ENCODE measurements at regions not wholly inside any gene's neighbourhood (a gene's known extent, or its start where the extent isn't known, plus 50 kb on each side); places are given as distances from the start of the nearest gene placed in this dataset.

DNA sequence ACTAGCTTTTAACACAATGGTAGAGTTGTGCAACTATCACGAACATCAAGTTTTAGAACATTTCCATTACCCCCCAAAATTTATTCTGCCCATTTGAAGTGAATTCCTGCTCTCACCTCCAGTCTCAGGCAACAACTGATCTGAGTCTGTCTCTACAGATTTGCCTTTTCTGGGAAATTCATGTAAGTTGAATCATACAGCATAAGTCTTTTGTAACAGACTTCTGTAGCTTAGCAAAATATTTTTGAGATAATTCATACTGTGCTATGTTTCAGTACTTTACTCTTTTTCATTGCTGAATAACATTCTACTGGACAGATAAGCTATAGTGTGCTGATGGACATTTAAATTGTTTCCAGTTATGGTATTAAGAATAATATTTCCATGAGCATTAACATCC is 447.3 kb upstream of the GJE1 start:
- no peak for DNase-seq (ENCODE audit: low read depth in 1 of 2, low spot score in 1 of 2)

DNA sequence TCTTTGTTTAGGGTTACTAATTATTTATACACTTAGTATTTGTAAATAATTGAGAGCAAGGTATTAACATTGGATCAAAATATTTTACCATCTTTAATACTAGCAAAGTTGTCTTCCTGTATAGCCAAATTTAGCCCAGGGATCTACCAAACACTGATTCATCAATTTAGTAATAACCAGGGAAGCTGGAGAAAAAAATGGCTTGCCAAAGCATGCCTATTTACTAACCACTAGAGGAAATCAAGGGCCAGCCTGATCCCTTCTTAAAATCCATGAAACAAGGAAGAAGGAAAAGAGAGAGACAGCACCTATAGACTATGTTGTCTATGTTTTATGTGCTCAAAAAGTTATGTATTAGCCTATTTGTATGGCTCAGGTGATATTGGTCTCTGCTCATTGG is 450.3 kb upstream of the GJE1 start:
- DNase-seq (ENCODE audit: low read depth in 1 of 2, low spot score in 1 of 2), result no peak

DNA sequence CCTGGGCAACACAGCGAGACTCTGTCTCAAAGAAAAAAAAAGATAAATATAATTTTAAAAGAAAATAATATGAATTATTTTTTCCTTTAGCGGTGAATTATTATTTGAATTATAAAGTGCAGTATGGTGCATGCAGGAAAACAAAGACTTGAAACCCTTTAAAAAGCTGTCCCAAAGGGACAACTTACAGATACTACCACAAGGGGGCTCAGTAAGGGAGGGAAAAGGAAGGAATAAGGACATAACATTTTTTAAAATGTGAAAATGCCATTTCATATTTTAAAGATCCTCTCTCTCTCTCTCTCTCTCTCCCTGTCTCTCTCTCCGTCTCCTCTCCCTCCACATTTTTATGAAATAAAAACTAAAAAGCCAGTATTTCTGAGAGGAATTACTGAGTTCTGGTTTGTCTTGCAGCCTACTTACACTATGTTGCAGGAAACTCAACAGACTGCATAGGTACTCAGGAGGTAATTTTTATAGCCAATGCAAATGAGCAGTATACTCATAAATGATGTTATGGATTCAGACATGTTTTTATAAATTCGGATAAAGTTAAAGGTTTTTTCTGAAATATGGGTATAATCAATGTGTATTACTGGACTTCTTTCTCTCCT is 455.0 kb upstream of the GJE1 start:
- no peak for DNase-seq (ENCODE audit: low read depth in 1 of 2, low spot score in 1 of 2)

DNA sequence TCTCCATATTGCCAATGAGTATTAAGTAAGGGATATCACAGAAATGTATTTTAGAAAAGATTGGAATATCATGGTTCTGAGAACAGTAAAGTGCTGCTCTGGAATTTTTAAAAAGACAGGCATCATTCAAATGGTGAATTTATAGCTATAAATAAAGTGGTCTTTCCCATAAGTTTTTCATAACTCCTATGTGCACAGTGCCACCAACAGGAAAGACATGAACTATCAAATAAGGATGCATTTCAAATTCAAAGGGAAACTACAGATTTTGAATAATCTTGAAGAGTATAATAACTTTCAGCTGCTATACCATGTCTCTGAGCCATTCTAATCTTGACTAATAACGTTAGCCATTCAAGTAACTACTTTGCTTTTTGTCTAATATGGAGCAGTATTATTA is 456.8 kb upstream of the GJE1 start:
- no peak for DNase-seq (ENCODE audit: low read depth in 1 of 2, low spot score in 1 of 2)

DNA sequence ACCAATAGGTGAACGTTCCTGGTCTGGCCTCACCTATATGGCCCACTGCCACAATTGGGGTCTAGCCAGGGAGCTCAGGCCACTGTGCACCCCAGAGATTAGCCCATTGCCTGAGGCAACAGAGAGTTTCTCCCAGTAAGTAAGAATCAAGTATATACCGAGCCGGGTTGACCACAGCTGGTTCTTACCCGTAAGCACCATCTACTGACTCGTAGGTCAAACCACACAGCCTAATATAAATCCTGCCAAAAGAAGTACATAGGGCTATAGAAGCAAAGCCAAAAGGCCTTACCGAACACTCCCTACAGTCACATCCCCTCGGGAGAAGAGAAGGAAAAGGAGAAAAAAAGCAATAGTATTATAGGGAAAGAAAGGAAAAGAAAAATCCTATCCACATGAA is 463.6 kb upstream of the GJE1 start:
- no peak for DNase-seq (ENCODE audit: low read depth in 1 of 2, low spot score in 1 of 2)

DNA sequence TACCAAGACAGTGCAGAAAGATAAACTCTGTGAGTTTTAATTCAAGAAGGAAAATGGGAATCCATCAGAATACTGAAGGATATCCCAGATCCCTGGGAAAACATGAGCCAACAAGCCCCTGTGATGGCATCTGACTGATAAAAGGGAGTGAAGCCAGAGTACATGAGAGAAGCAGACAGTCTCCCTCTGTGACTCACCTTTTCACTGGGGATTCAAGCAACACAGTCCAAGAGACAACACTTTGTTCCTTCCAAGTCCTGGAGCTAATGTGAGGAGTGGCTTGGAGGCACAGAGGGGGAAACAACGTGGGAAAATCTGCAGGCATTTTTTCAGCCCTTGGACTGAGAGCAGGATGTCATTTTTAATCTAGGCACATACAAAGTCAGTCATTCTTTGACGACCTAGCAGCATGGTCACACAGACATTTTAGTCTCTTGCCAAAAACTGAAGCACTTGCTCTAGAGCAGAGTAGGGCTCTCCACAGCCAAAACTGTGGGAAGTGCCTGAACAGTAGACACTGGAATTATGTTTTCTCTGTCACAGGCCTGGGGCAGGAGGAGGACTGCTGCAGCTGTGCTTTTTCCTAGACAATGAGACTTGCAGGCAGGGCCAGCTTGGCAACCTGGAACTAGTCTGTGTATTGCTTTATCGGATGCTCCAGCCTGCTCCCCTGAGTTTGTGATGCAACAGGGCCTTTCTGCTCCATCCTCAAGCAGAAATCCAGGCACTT is 465.0 kb upstream of the GJE1 start:
- no peak for DNase-seq (ENCODE audit: low read depth in 1 of 2, low spot score in 1 of 2)

DNA sequence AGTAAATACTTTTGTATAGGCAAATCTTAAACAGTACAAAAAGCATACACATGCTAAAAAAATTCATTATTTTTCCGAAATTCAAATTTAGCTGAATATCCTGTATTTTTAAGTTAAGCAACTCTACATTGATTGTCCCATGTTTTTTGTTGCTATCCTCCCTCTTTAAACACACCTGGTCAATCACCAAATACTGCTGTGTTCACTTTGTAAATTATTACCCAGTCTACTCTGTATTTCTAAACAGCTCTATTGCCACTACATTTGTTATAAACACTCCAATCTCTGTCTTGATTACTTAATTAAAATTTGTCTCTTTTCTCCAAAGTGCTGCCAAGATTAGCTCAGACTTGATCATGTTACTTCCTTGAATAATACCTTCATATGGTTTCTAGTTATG is 466.5 kb upstream of the GJE1 start:
- DNase-seq (ENCODE audit: low read depth in 1 of 2, low spot score in 1 of 2), result no peak

DNA sequence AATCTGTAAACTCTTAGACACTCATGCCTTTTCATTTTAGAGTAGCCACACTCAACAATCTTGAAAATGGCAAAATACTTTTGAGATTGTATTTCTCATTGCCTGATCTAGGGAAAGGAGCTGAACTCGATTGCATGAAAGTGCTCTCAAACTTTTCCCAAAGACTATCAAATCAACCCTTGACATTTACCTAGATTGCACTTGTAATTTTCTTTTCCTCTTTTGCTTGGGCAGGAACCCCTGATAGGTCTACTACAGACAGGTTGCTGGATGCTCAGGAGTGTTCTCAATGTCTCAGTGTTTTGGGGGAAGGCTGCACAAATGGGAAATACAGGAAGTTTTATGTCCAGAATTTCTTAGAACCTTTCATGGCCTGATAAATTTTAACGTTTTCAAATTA is 468.0 kb upstream of the GJE1 start:
- no peak for DNase-seq (ENCODE audit: low read depth in 1 of 2, low spot score in 1 of 2)

DNA sequence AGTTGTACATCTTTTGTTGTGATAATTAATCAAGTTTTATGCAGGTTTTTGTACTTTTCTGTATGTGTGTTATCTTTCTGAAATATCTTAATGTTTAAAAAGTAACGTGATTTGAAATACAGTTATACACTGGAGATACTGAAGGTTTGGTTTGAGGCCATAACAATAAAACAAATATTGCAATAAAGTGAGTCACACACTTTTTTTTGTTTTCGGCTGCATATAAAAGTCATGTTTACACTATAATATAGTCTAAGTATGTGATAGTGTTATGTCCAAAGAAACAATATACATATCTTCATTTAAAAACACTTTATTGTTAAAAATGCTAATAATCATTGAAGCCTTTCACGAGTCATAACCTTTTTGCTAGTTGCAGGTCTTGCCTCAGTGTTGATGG is 473.1 kb upstream of the GJE1 start:
- DNase-seq (ENCODE audit: low read depth in 1 of 2, low spot score in 1 of 2), result no peak

DNA sequence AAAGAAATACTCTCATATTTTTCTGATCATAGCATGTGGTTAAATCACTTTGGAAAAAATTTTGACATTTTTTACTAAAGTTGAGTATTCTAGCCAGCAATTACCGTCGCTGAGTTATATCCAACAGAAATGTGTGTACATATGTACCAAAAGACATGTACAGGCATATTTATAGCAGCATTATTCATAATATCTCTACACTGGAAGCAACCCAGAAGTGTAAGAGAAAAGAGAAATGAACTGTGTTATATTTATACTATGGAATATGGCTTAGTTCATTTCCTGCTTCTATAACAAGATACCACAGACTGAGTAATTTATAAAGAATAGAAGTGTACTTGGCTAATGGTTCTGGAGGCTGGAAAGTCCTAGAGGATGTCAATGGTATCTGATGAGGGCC is 474.0 kb upstream of the GJE1 start:
- DNase-seq (ENCODE audit: low read depth in 1 of 2, low spot score in 1 of 2), result no peak

DNA sequence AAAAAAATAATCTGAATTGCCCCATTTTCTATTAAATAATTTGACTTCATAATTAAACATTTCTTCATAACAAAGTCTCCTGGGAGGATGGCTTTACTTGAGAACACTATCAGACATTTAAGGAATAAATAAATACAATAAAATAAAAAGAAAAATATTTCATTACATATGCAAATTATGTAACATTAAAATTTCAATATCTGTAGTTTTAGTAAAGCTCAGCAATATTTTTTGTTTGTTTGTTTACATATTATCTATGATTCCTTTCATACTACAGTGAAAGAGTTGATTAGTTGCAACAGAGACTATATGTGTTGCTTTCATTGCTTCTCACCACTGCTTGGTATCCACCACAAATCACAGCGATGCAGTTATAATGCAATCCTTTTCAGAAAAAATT is 474.9 kb upstream of the GJE1 start:
- DNase-seq (ENCODE audit: low read depth in 1 of 2, low spot score in 1 of 2), result no peak

DNA sequence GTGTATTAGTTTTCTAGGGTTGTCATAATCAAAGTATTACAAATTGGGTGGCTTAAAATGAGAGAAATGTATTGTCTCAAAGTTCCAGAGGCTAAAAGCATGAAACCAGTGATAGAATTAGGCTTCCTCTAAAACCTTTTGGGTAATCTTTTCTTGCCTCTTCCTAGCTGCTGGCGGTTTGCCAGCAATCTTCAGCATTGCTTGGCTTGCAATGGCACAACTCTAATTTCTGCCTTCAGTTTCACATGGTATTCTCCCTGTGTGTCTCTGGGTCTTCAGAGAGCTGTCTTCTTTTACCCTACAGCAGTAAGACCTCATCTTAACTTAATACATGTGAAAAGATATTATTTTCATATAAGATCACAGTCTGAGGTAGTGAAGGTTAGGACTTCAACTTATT is 479.1 kb upstream of the GJE1 start:
- DNase-seq (ENCODE audit: low read depth in 1 of 2, low spot score in 1 of 2), result no peak

DNA sequence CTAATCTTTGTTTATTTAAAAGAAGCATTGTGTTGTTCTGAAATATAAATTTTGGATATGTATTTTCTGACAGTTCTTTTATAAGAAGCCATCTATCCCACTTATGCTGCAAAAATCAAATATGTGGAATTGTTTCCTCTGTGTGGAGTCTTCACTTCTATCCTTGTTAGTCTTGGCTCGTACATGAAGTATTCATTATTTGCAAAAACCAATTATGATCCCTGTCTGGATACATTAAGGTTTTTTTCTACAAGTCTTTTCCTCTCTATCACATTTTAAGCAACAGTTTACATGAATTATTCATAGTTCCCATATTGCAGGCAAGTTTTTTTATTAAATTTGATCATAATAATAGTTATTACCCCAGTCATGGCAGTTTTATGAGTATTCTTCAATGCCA is 490.8 kb upstream of the GJE1 start:
- DNase-seq (ENCODE audit: low read depth in 1 of 2, low spot score in 1 of 2), result no peak

DNA sequence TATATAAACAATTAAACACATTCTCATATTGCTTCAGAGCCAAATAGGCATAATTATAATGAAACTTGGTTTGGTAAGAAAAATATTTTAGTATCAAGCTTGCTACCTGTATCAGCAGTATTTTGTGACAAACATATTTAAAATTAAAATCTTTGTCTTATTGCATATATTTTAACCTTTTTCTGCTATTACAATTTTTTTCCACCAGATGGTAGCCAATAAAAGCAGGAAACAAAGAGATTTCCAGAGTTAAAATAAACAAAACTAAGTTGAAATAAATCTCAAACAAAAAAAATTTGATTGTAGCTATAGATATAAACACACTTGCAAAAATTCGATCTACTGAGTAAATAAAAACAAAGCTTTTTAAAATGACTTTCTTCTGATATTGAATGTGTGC is 491.3 kb upstream of the GJE1 start:
- no peak for DNase-seq (ENCODE audit: low read depth in 1 of 2, low spot score in 1 of 2)

DNA sequence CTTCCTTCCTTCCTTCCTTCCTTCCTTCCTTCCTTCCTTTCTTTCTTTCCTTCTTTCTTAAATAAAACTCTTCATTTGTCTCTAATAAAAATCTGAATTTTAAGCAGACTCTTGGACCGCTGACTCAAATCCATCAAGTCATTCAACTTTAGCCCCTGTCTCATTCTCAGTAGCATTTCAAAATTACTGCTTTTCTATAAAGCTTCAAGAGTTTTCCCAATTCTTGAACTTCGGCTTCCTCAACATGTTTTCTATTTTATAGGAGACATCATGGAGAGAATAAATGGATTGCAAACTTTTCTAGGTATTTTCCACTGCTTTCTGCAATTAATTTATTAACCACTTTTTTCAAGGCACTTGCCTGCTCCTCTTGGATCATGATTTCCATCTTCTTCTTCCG is 497.1 kb upstream of the GJE1 start:
- DNase-seq (ENCODE audit: low read depth in 1 of 2, low spot score in 1 of 2), result no peak

DNA sequence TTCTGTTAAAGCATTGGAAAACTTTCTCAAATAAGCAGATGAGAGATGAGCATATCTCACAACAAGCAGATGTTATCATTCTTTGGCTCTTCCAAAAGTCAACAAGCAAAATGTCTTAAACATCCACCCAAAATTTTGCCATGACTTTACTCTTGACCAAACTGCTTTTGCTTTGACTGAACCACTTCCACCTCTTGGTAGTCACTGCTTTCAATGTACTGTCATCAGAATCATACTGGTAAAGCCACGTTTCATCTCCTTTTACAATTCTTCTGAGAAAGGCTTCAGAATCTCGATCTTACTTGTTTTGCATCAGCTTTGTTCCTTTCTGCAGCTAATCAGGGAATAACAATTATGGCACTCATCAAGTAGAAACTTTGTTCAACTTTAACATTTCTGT is 498.5 kb upstream of the GJE1 start:
- no peak for DNase-seq (ENCODE audit: low read depth in 1 of 2, low spot score in 1 of 2)

DNA sequence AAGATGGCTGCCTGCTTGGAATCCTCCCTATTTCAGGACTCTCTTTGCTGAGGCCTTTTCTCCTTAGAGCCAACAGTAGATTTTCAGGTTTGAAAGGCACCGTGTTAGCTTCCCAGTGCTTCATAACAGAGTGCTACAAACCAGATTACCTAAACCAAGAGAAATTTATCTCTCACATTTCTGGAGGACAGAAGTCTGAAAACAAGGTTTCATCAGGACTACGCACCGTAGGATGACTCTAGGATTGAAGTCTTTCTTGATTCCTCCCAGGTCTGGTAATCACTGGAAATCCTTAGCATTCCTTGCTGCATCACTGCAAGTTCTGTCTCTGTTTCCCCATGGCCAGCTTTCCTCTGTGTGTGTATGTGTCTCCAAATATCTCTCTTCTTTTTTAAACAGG is 508.4 kb upstream of the GJE1 start:
- DNase-seq (ENCODE audit: low read depth in 1 of 2, low spot score in 1 of 2), result no peak

DNA sequence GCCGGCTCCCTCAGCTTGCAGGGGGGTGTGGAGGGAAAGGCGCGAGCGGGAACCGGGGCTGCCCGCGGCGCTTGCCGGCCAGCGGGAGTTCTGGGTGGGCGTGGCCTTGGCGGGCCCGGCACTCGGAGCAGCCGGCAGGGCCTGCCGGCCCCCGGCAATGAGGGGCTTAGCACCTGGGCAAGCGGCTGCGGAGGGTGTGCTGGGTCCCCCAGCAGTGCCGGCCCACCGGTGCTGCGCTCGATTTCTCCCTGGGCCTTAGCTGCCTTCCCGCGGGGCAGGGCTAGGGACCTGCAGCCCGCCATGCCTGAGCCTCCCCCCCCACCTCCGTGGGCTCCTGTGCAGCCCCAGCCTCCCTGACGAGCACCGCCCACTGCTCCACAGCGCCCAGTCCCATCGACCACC is 514.5 kb upstream of the GJE1 start:
- DNase-seq (ENCODE audit: low read depth in 1 of 2, low spot score in 1 of 2), result no peak

DNA sequence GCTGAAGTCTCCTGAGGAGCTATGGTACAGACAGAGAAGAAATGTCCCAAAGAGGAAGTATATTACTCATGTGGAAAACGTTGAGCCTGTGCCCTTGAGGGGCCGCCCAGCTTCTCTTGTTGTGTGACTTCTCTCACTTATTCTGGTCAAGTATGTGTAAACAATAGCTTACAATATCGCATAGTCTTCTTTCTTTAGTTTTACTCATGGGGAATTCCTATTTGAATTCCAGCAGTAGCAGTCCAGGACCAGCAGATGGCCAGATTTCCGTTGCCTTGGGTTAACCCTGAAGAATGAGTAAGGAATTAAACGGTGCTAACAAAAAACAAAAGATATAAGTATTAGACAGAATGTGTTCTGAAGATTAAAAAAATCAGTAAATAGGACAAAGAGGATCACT is 522.0 kb upstream of the GJE1 start:
- DNase-seq (ENCODE audit: low read depth in 1 of 2, low spot score in 1 of 2), result no peak

DNA sequence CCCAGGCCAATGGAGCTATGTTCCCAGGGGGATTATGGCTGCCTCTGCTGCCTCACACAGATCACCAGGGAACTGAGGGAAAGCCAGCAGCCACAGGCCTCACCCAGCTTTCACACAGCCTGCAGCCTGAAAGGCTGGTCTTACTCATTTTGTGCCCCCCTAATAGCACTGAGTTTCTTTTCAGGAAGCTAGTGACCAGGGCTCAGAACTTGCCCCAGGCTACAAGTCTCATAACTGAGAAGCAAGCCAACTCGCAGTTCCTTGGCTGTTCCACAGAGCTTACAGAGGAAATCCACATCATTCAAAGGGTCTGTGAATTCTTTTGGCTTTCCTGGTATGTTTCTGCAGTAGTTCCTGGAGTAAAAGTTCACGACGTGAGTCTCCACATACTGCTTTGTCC is 524.8 kb upstream of the GJE1 start:
- no peak for DNase-seq (ENCODE audit: low read depth in 1 of 2, low spot score in 1 of 2)

DNA sequence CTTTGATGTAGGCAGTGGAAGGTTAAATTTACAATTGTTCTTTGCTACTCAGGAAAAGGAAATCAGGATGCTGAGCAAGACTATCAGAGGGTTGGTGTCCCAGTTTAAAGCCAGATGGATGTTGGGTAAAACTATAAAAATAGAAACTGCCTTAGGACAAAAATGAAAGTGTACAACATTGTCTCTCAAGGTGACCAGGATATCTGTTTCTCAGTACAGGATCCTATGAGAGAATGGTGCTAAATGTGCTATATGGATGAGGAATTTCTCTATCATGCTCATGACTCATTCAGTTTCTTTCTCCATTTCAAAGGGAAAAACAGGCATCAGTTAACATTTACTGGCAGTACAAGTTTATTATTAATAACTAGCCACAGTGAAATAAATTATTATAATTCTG is 534.2 kb upstream of the GJE1 start:
- no peak for DNase-seq (ENCODE audit: low read depth in 1 of 2, low spot score in 1 of 2)

DNA sequence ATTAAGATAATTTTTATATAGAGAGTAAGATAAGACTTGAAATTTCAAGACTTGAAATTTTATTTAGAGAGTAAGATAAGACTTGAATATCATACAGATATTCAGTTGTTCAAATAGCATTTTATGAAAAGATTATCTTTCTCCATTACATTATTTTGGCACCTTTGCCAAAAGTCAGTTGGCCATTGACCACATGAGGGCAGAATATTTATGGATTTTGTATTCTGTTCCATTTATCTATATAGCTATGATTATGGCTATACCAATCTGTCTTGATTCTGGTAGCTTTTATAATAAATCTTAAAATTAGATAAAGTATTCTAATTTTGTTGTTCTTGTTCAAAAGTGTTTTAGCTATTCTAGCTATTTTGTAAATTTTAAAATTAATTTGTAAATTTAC is 537.9 kb upstream of the GJE1 start:
- no peak for DNase-seq (ENCODE audit: low read depth in 1 of 2, low spot score in 1 of 2)

DNA sequence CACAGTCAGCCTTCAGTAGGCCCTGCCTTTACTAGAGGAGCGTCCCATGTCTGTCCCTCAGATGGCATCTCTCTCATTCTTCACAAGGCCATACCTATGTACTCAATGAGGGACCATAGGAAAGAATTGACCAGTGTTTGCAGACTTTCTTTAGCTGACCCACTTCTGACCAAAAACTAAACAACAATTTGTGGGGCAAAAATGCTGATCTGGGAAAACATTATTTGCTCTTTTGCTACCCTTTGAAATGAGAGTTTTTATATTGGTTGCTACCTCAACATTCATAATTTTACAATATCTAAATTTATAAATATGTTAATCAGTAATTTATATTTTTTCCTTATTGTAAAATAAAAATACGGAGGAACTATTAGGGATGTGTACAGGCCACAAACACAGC is 539.4 kb upstream of the GJE1 start:
- DNase-seq (ENCODE audit: low read depth in 1 of 2, low spot score in 1 of 2), result no peak
